GM12878 (cell line): ENCODE measurements at regions not wholly inside any gene's neighbourhood (a gene's known extent, or its start where the extent isn't known, plus 50 kb on each side); places are given as distances from the start of the nearest gene placed in this dataset.

Experiments
- ATAC-seq: fragments of 200-7000 bp; cut with Tn5 transposase; 3 replicates; pipeline ENCODE4 v1.9.1; 2020; ENCODE audit warnings: mild to moderate bottlenecking, moderate library complexity
- BruUV-seq: library from RNA; stranded (reverse); fragments of 400-500 nt; replicated peaks from 2 replicates; lab custom pipeline; 2021; lab: Mats Ljungman, UMichigan
- CTCF ChIA-PET: fragments of 300-600 bp; sonication (Branson Sonifier 250); formaldehyde crosslinking; extraction: SDS; loops from one replicate; lab custom pipeline; 2021; ENCODE audit warnings: inconsistent platforms; lab: Yijun Ruan, JAX
- POLR2A ChIA-PET: fragments of 350-600 bp; formaldehyde crosslinking; extraction: SDS; loops from one replicate; lab custom pipeline; 2021; ENCODE audit warnings: inconsistent platforms; lab: Charles Lee
- RAD21 ChIA-PET: fragments of 300-600 bp; sonication (Branson Sonifier 250); formaldehyde crosslinking; loops from one replicate; lab custom pipeline; 2023; ENCODE audit warnings: antibody characterized with exemption; ENCODE audit not compliant: unreplicated experiment; lab: Charles Lee
- SMC1A ChIA-PET: fragments of 300-600 bp; sonication (Branson Sonifier 250); formaldehyde crosslinking; loops from one replicate; lab custom pipeline; 2023; ENCODE audit not compliant: unreplicated experiment, uncharacterized antibody; lab: Charles Lee
- DNase-seq: peaks from one replicate; pipeline ENCODE4 v3.0.0-alpha.2; 2011; ENCODE audit warnings: low read depth, low spot score
- FAIRE-seq: peaks from 3 replicates; lab custom pipeline; 2011; peaks lifted over from hg19 to GRCh38; lab: Jason Lieb, UNC
- H2AFZ ChIP-seq: 2 replicates; pipeline ENCODE4 v1.6.0; 2011; ENCODE audit warnings: low read depth, low read length, control low read depth; ENCODE audit not compliant: control insufficient read depth
- H3K27ac ChIP-seq: 2 replicates; pipeline ENCODE4 v1.5.1; 2011; ENCODE audit warnings: control low read depth; ENCODE audit not compliant: control insufficient read depth, insufficient read depth
- H3K27me3 ChIP-seq, 2 experiments: replicated peaks in 1 of 2; 2 replicates each; pipeline versions ENCODE4 v1.6.0 to v1.6.1; 2011; ENCODE audit warnings: low read length in 1 of 2; ENCODE audit not compliant: control insufficient read depth in 2 of 2, insufficient read depth in 2 of 2
- H3K36me3 ChIP-seq, 2 experiments: 2 replicates each; pipeline ENCODE4 v1.5.1; 2011; ENCODE audit warnings: low read length in 1 of 2; ENCODE audit not compliant: control insufficient read depth in 2 of 2, insufficient read depth in 2 of 2
- H3K4me1 ChIP-seq: 2 replicates; pipeline ENCODE4 v1.6.1; 2011; ENCODE audit warnings: mild to moderate bottlenecking, low read length, moderate library complexity, mixed read lengths; ENCODE audit not compliant: control insufficient read depth, insufficient read depth
- H3K4me2 ChIP-seq: 2 replicates; pipeline ENCODE4 v1.6.0; 2011; ENCODE audit warnings: control low read depth; ENCODE audit not compliant: control insufficient read depth, insufficient read depth
- H3K4me3 ChIP-seq: fragments of 200-600 bp; sonication (generic); 2 replicates; pipeline ENCODE4 v1.5.1; 2016
- H3K79me2 ChIP-seq: 2 replicates; pipeline ENCODE4 v1.6.0; 2011; ENCODE audit warnings: low read length; ENCODE audit not compliant: control insufficient read depth, insufficient read depth
- H3K9ac ChIP-seq: 2 replicates; pipeline ENCODE4 v1.8.0; 2011; ENCODE audit warnings: low read length, control low read depth, mixed read lengths; ENCODE audit not compliant: control insufficient read depth, insufficient read depth
- H3K9me3 ChIP-seq: replicated peaks from 3 replicates; pipeline ENCODE4 v1.5.1; 2011; ENCODE audit warnings: mild to moderate bottlenecking, low read length; ENCODE audit not compliant: control insufficient read depth, insufficient read depth
- H4K20me1 ChIP-seq: 2 replicates; pipeline ENCODE4 v1.6.0; 2011; ENCODE audit not compliant: control insufficient read depth, insufficient read depth
- BCL11A ChIP-seq: IDR thresholded peaks from 2 replicates; pipeline ENCODE4 v1.6.1; 2011; ENCODE audit warnings: low read depth, low read length
- CBFB ChIP-seq: IDR thresholded peaks from 2 replicates; pipeline ENCODE4 v1.6.1; 2016; ENCODE audit warnings: antibody characterized with exemption, low read depth
- CBX3 ChIP-seq: fragments of 200-600 bp; sonication (generic); IDR thresholded peaks from 2 replicates; pipeline ENCODE4 v1.6.1; 2016; ENCODE audit warnings: low read depth, borderline replicate concordance
- HCFC1 ChIP-seq: fragments of 150-350 bp; IDR thresholded peaks from 2 replicates; pipeline ENCODE4 v1.6.1; 2014; ENCODE audit warnings: low read length
- IKZF1 ChIP-seq: fragments of 450-650 bp; conservative IDR thresholded peaks from 2 replicates; pipeline ENCODE4 v1.6.1; 2017; ENCODE audit warnings: antibody characterized with exemption, mild to moderate bottlenecking
- IRF4 ChIP-seq: IDR thresholded peaks from 2 replicates; pipeline ENCODE4 v1.6.1; 2011; ENCODE audit warnings: low read depth, low read length
- JUNB ChIP-seq: IDR thresholded peaks from 2 replicates; pipeline ENCODE4 v1.6.1; 2016; ENCODE audit warnings: antibody characterized with exemption, mild to moderate bottlenecking
- LARP7 ChIP-seq: fragments of 450-650 bp; IDR thresholded peaks from 2 replicates; pipeline ENCODE4 v1.6.1; 2017; ENCODE audit warnings: mild to moderate bottlenecking
- MLLT1 ChIP-seq: fragments of 450-650 bp; IDR thresholded peaks from 2 replicates; pipeline ENCODE4 v1.6.1; 2016; ENCODE audit warnings: mild to moderate bottlenecking
- RAD21 ChIP-seq: IDR thresholded peaks from 2 replicates; pipeline ENCODE4 v1.6.1; 2011; ENCODE audit warnings: mild to moderate bottlenecking, low read depth, low read length, moderate library complexity; ENCODE audit not compliant: insufficient read depth
- SUPT20H ChIP-seq: IDR thresholded peaks from 2 replicates; pipeline ENCODE4 v1.6.1; 2011; ENCODE audit warnings: low read depth, mild to moderate bottlenecking, low read length, moderate library complexity, borderline replicate concordance; ENCODE audit not compliant: control insufficient read depth
- USF2 ChIP-seq: IDR thresholded peaks from 2 replicates; pipeline ENCODE4 v1.6.1; 2011; ENCODE audit warnings: low read depth, low read length, improper control_type of control experiment, borderline replicate concordance
- ZNF274 ChIP-seq: IDR thresholded peaks from one replicate; pipeline ENCODE4 v1.8.0; 2011; ENCODE audit not compliant: insufficient read length, insufficient read depth
- WGBS: methylation state at CpG from one replicate; pipeline ENCODE4 v1.1.6; 2016; ENCODE audit warnings: low lambda C conversion rate; ENCODE audit not compliant: insufficient replicate concordance, insufficient coverage; ENCODE audit errors: missing lambda C conversion rate; 5-methylcytosine and 5-hydroxymethylcytosine counted together
- in situ Hi-C: fragments of 300-500 bp; cut with MboI; formaldehyde crosslinking; loops from 9 replicates; pipeline ENCODE4 v1.14.3; 2018; ENCODE audit warnings: mixed read lengths
- intact Hi-C: fragments of 100-400 bp; cut with micrococcal nuclease; formaldehyde crosslinking; loops from one replicate; pipeline ENCODE4 v1.14.2; 2022; ENCODE audit not compliant: unreplicated experiment

- intact Hi-C loops (no loop called here), in situ Hi-C loops (no loop called here)
- Histone ChIP-seq H3K27ac (no peak overlapping the region), H3K4me1 (no peaks in the 10 kb centered on the region), H3K4me2 (no peak overlapping the region), H3K79me2 (no peaks in the 10 kb centered on the region), H3K9me3 (no peaks in the 10 kb centered on the region), H3K36me3 (no peaks in the 10 kb centered on the region), H3K9ac (no peak overlapping the region), H3K27me3 (no peaks in the 10 kb centered on the region; a peak in 1 of 4 replicates), H4K20me1 (no peaks in the 10 kb centered on the region), H2AFZ (no peak overlapping the region), H3K4me3 (no peak overlapping the region)
- TF ChIP-seq IRF4 = no peak
- no peak for TF ChIP-seq BCL11A
- no peak for TF ChIP-seq ZNF274
- no peak for TF ChIP-seq USF2
- TF ChIP-seq MLLT1 = no peak
- no peak for TF ChIP-seq JUNB
- no peak for TF ChIP-seq RAD21
- TF ChIP-seq IKZF1 = no peak
- TF ChIP-seq CBX3 = no peak
- TF ChIP-seq HCFC1 = no peak
- TF ChIP-seq LARP7 = no peak
- no peak for TF ChIP-seq SUPT20H
- no peak for TF ChIP-seq CBFB
- ChIA-PET SMC1A (no interaction called here), POLR2A (no interaction called here), CTCF (no interaction called here), RAD21 (no interaction called here)
- DNase-seq = no peak
- no TSS peak for BruUV-seq
- ATAC-seq = no peak
- WGBS = 33% methylated on average over 7 of the region's 7 CpGs
- FAIRE-seq = no peak
These were observed 110.3 kb upstream of the PALMD start for GRCh38 chr1:99535470-99536164.
